PC-9 (cell line): ENCODE measurements at regions not wholly inside any gene's neighbourhood (a gene's known extent, or its start where the extent isn't known, plus 50 kb on each side); places are given as distances from the start of the nearest gene placed in this dataset.

Experiments
- BruUV-seq: library from RNA; stranded (reverse); fragments of 400-500 nt; replicated peaks from 2 replicates; lab custom pipeline; 2021; lab: Mats Ljungman, UMichigan
- CTCF ChIA-PET: fragments of 300-600 bp; sonication (Branson Sonifier 250); formaldehyde crosslinking; loops from one replicate; lab custom pipeline; 2022; ENCODE audit warnings: antibody characterized with exemption; lab: Charles Lee
- POLR2A ChIA-PET: fragments of 300-600 bp; sonication (Branson Sonifier 250); formaldehyde crosslinking; loops from one replicate; lab custom pipeline; 2022; ENCODE audit warnings: antibody characterized with exemption; ENCODE audit not compliant: unreplicated experiment; lab: Charles Lee
- DNase-seq, 2 experiments: peaks; one replicate each; pipeline versions ENCODE4 v3.0.0 to v3.0.0-alpha.2; 2015 to 2022; ENCODE audit warnings: mixed read lengths in 1 of 2
- H2AFZ ChIP-seq: fragments of 200-600 bp; sonication (generic); 2 replicates; pipeline ENCODE4 v1.8.1; 2017; ENCODE audit warnings: antibody characterized with exemption
- H3F3A ChIP-seq: fragments of 200-600 bp; sonication (generic); 2 replicates; pipeline ENCODE4 v1.8.1; 2017; ENCODE audit warnings: antibody characterized with exemption, mild to moderate bottlenecking, low read depth; ENCODE audit not compliant: insufficient read depth
- H3K27ac ChIP-seq: fragments of 200-600 bp; sonication (generic); 2 replicates; pipeline ENCODE4 v1.6.1; 2016; ENCODE audit warnings: mixed run types
- H3K27me3 ChIP-seq: fragments of 200-600 bp; sonication (generic); 2 replicates; pipeline ENCODE4 v1.6.1; 2016; ENCODE audit warnings: low read depth, mixed run types; ENCODE audit not compliant: insufficient read depth
- H3K36me3 ChIP-seq: fragments of 200-600 bp; sonication (generic); 2 replicates; pipeline ENCODE4 v1.6.1; 2016; ENCODE audit warnings: low read depth, mixed run types
- H3K4me1 ChIP-seq: fragments of 200-600 bp; sonication (generic); replicated peaks from 2 replicates; pipeline ENCODE4 v1.6.1; 2016; ENCODE audit warnings: mixed run types; ENCODE audit not compliant: insufficient read depth
- H3K4me2 ChIP-seq: fragments of 200-600 bp; sonication (generic); 2 replicates; pipeline ENCODE4 v1.6.1; 2017; ENCODE audit warnings: mixed run types
- H3K4me3 ChIP-seq: fragments of 200-600 bp; sonication (generic); 2 replicates; pipeline ENCODE4 v1.6.1; 2016; ENCODE audit warnings: mixed run types
- H3K79me2 ChIP-seq: fragments of 200-600 bp; sonication (generic); 2 replicates; pipeline ENCODE4 v1.6.1; 2017; ENCODE audit warnings: low read depth, mixed run types
- H3K9me2 ChIP-seq: fragments of 200-600 bp; sonication (generic); 2 replicates; pipeline ENCODE4 v1.8.1; 2017; ENCODE audit warnings: mild to moderate bottlenecking; ENCODE audit not compliant: insufficient read depth
- H3K9me3 ChIP-seq: fragments of 200-600 bp; sonication (generic); 2 replicates; pipeline ENCODE4 v1.8.1; 2016; ENCODE audit warnings: low read depth; ENCODE audit not compliant: insufficient read depth
- H4K20me1 ChIP-seq: fragments of 200-600 bp; sonication (generic); 2 replicates; pipeline ENCODE4 v1.8.1; 2017; ENCODE audit not compliant: insufficient read depth
- EZH2 ChIP-seq: fragments of 200-600 bp; sonication (generic); IDR thresholded peaks from 2 replicates; pipeline ENCODE4 v1.8.0; 2017; ENCODE audit warnings: antibody characterized with exemption, low read depth
- intact Hi-C: fragments of 100-400 bp; cut with micrococcal nuclease; formaldehyde crosslinking; loops from one replicate; pipeline ENCODE4 v1.10.0; 2022; ENCODE audit not compliant: unreplicated experiment
- TF ChIP-seq, protein P1 (sequence below): fragments of 200-600 bp; sonication (generic); conservative IDR thresholded peaks from 2 replicates; pipeline ENCODE4 v1.6.1; 2017; ENCODE audit warnings: mixed run types, antibody characterized with exemption, mild to moderate bottlenecking, moderate library complexity

- Histone ChIP-seq H3K4me2 (no peak overlapping the region), H3K4me1 (peaks cover 20% of the 10 kb centered on the region), H3K9me2 (no peaks in the 10 kb centered on the region; the same call in 1 of the 2 replicates), H3K27me3 (no peaks in the 10 kb centered on the region), H3K79me2 (no peaks in the 10 kb centered on the region), H3K36me3 (no peaks in the 10 kb centered on the region), H3K4me3 (no peak overlapping the region), H3K27ac (no peak overlapping the region), H4K20me1 (no peaks in the 10 kb centered on the region), H3F3A (peaks cover 10% of the 10 kb centered on the region; the same call in 1 of the 2 replicates), H3K9me3 (no peaks in the 10 kb centered on the region), H2AFZ (no peak overlapping the region)
- intact Hi-C loops, result no loop called here
- DNase-seq, result no peak
- no TSS peak for BruUV-seq
- TF ChIP-seq, protein P1, sequence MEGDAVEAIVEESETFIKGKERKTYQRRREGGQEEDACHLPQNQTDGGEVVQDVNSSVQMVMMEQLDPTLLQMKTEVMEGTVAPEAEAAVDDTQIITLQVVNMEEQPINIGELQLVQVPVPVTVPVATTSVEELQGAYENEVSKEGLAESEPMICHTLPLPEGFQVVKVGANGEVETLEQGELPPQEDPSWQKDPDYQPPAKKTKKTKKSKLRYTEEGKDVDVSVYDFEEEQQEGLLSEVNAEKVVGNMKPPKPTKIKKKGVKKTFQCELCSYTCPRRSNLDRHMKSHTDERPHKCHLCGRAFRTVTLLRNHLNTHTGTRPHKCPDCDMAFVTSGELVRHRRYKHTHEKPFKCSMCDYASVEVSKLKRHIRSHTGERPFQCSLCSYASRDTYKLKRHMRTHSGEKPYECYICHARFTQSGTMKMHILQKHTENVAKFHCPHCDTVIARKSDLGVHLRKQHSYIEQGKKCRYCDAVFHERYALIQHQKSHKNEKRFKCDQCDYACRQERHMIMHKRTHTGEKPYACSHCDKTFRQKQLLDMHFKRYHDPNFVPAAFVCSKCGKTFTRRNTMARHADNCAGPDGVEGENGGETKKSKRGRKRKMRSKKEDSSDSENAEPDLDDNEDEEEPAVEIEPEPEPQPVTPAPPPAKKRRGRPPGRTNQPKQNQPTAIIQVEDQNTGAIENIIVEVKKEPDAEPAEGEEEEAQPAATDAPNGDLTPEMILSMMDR, result no peak
- TF ChIP-seq EZH2, result no peak
- POLR2A ChIA-PET, result no interaction called here
- CTCF ChIA-PET, result no interaction called here
Observed at GRCh38 chr9:91118704-91119025, 243.1 kb downstream of the AUH start.

DNA sequence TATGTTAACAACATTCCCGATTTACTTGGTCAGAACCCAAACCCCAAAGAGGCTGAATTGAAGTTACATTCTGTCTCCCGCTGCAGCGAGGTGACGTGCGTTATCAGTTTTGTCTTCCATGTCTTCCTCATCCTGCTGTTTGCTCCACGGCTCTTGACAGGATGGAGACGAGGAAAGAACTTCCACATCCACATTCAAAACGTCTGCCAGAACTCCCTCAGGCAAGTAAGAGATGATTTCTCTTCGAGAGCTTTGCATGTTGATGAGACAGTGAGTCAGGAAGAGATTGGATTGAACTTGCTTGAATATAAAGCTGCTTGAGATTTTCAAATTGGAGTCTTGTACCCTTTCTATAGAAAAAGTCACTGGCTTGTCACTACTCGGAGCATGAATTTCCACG is 242.6 kb downstream of the AUH start:
- 0 out of 2 replicates have a peak overlapping the region, but pooled peaks have one; percentile 16 for H3K4me2 ChIP-seq
- DNase-seq, result no peak
- intact Hi-C loops, result no loop called here
- no peak overlapping the region for H2AFZ ChIP-seq
- ChIA-PET CTCF (no interaction called here), POLR2A (no interaction called here)
- peaks cover 10% of the 10 kb centered on the region; the same call in 1 of the 2 replicates for H3F3A ChIP-seq
- H3K79me2 ChIP-seq, result no peaks in the 10 kb centered on the region
- no peaks in the 10 kb centered on the region for H3K9me3 ChIP-seq
- H3K36me3 ChIP-seq, result no peaks in the 10 kb centered on the region
- H3K4me3 ChIP-seq, result no peak overlapping the region
- H3K27me3 ChIP-seq, result no peaks in the 10 kb centered on the region
- no peaks in the 10 kb centered on the region for H4K20me1 ChIP-seq
- no peak overlapping the region for H3K27ac ChIP-seq
- H3K9me2 ChIP-seq, result no peaks in the 10 kb centered on the region; the same call in 1 of the 2 replicates
- BruUV-seq, result no TSS peak
- peaks cover 20% of the 10 kb centered on the region for H3K4me1 ChIP-seq
- TF ChIP-seq EZH2, result no peak
- TF ChIP-seq, protein P1, result no peak

DNA sequence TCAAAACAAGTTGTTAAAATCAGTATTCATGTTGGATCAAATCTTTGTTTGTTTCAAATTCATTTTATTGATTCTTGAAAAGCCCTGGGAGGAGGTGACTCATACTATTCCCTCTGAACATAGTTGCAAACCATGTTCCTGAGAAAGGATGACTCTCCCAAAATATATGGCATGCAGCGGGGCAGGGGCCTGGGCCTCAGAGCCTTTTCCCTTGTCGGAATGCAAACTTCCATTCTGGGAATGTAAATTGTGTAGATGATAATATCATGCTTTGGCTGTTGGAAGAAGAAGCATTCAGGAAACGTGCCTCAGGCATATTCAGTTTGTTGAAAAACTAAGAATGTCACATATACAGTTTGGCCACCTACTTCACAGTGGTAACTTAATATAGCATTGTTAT is 242.0 kb downstream of the AUH start:
- Histone ChIP-seq H3K79me2 (no peaks in the 10 kb centered on the region), H3K4me1 (peaks cover 20% of the 10 kb centered on the region), H3F3A (peaks cover 10% of the 10 kb centered on the region; the same call in 1 of the 2 replicates), H3K9me2 (no peaks in the 10 kb centered on the region; the same call in 1 of the 2 replicates), H3K27ac (no peak overlapping the region), H3K27me3 (no peaks in the 10 kb centered on the region), H3K9me3 (no peaks in the 10 kb centered on the region), H3K36me3 (no peaks in the 10 kb centered on the region), H2AFZ (no peak overlapping the region), H4K20me1 (no peaks in the 10 kb centered on the region), H3K4me2 (peak overlapping the region; percentile 16; the same call in 1 of the 2 replicates), H3K4me3 (no peak overlapping the region)
- no peak for DNase-seq
- ChIA-PET CTCF (no interaction called here), POLR2A (no interaction called here)
- TF ChIP-seq, protein P1, result no peak
- no peak for TF ChIP-seq EZH2
- intact Hi-C loops, result no loop called here
- BruUV-seq, result no TSS peak
